ENCODE measurements at regions not wholly inside any gene's neighbourhood (a gene's known extent, or its start where the extent isn't known, plus 50 kb on each side); places are given as distances from the start of the nearest gene placed in this dataset.

DNA sequence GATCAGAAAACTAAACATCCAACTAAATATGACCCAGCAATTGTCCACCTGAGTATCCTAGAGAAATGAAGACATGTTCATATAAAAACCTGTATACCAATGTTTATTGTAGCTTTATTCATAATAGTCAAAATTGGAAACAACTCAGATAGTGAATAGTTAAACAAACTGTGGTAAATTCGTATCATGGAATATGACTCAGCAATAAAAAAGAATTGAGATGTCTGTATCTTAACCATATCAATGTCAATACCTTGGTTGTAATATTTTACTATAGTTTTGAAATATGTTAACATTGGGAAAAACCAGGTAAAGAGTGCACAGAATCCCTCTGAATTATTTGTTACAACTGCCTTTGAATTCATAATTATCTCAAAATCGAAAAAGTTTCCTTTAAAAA is 159.3 kb upstream of the GAP43 start:
- ChIA-PET POLR2A (no interaction called here), CTCF (interaction anchor here (1.3 to 1.5 kb wide), 2 partner anchors 21 to 26 kb away, joined by 3 to 4 read pairs; no protein-coding TSS in a partner anchor)
- DNase-seq (ENCODE audit: extremely low spot score): no peak
- TF ChIP-seq, protein P1, sequence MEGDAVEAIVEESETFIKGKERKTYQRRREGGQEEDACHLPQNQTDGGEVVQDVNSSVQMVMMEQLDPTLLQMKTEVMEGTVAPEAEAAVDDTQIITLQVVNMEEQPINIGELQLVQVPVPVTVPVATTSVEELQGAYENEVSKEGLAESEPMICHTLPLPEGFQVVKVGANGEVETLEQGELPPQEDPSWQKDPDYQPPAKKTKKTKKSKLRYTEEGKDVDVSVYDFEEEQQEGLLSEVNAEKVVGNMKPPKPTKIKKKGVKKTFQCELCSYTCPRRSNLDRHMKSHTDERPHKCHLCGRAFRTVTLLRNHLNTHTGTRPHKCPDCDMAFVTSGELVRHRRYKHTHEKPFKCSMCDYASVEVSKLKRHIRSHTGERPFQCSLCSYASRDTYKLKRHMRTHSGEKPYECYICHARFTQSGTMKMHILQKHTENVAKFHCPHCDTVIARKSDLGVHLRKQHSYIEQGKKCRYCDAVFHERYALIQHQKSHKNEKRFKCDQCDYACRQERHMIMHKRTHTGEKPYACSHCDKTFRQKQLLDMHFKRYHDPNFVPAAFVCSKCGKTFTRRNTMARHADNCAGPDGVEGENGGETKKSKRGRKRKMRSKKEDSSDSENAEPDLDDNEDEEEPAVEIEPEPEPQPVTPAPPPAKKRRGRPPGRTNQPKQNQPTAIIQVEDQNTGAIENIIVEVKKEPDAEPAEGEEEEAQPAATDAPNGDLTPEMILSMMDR (IDR thresholded peaks at IDR 0.05; ENCODE audit: control extremely low read depth, extremely low read depth, low read depth, missing control alignments): no peak

DNA sequence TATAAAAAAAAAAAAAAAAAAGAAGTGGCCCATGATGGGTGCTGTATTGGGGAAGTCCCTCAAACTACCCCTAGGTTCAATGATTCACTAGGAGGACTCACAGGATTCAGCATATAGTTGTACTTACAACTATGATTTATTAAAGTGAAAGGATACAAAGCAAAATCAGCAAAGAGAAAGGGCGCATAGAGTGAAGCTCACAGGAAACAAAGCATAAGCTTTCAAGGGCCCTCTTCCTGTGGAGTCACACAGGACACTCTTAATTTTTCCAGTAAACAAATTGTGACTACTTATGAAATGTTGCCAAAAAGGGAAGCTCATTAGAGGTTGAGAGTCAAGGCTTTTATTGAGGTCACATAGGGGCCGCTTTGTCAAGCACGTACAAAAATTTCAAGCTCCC is 153.7 kb upstream of the GAP43 start:
- TF ChIP-seq, protein P1 (IDR thresholded peaks at IDR 0.05; ENCODE audit: control extremely low read depth, extremely low read depth, low read depth, missing control alignments): no peak
- ChIA-PET POLR2A (interaction anchor here (0.6 kb wide), 1 partner anchor 449 kb away, joined by 10 read pairs; no protein-coding TSS in a partner anchor), CTCF (interaction anchor here (0.6 kb wide), 1 partner anchor 45 kb away, joined by 3 read pairs; no protein-coding TSS in a partner anchor)
- DNase-seq (ENCODE audit: extremely low spot score): peak; percentile 7

DNA sequence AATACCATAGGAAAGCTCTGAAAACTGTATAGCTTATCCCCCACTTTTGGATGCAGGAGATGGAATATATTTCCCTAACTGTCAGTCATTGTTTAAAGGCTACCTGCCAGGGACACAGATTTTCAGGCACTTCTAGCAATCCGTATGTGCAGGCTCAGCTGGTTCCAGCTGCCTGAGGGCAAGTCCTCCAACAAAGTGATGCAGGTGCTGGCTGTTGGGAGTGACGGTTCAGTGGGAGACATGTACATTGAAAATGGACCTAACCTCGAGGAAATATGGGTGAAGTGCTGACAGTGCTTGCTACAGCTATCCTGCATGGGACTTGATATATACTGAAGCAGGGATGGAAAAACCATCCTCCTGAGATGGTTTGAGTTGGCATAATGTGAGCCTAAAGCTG is 153.1 kb upstream of the GAP43 start:
- TF ChIP-seq, protein P1 (IDR thresholded peaks at IDR 0.05; ENCODE audit: control extremely low read depth, extremely low read depth, low read depth, missing control alignments): no peak
- POLR2A ChIA-PET: interaction anchor here (0.6 kb wide), 1 partner anchor 448 kb away, joined by 10 read pairs; no protein-coding TSS in a partner anchor
- no peak for DNase-seq (ENCODE audit: extremely low spot score)
- CTCF ChIA-PET: interaction anchor here (0.6 kb wide), 1 partner anchor 45 kb away, joined by 3 read pairs; no protein-coding TSS in a partner anchor

DNA sequence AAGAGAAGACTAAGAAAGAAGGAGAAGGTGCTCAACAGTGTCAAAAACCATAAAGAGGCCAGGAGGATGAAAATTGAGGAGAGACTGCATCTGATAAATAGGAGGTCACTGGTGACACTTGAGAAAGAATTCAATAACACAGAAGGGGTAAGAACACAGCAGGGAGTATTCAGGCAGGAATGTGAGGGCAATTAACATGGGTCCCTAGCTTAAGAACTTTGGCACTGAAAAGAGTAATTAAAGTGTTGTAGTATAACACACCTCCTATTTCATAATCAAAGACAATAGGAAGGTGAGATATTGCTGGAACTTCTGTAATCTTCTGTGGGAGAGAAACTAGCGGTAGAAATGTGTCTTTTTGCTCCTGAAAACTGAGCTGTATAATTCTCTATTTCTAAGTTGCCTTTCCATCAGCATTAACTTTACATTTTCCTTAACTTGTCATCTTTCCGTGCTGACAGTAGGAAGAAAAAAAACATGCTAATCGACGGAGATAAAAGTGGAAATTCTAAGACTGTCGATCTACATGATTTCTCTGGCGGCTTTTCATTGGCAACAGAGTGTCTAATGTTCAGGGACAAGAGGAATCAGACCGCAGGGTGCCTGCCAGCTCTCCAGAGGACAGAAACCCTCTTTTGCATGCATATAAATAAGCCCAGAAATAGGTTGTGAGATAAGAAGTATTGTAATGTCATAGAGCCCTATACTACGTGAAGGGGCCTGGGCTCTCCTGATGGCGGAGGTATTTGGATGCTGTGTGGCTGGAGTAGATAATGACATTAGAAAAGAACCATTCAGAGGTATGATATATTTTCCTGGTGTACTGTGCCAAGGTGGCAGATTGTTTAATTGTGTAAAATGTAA is 147.9 kb upstream of the GAP43 start:
- POLR2A ChIA-PET: no interaction called here
- TF ChIP-seq, protein P1 (IDR thresholded peaks at IDR 0.05; ENCODE audit: control extremely low read depth, extremely low read depth, low read depth, missing control alignments): no peak
- CTCF ChIA-PET: no interaction called here
- DNase-seq (ENCODE audit: extremely low spot score): no peak

DNA sequence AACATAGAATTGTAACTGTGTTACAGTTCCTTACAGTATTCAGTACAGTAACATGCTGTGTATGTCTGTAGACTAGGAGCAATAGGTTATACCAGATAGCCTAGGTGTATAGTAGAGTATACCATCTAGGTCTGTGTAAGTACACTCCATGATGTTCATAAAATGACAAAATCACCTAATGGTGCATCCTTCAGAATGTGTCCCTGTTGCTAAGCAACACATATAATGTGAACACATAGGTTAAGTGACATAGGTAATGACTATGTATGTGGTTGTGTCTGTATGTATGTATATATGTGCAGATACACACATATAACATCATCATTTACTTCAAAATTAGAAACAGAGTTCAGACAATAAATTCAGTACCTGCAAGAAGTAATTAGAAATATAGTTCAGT is 146.8 kb upstream of the GAP43 start:
- TF ChIP-seq, protein P1 (IDR thresholded peaks at IDR 0.05; ENCODE audit: control extremely low read depth, extremely low read depth, low read depth, missing control alignments): no peak
- no peak for DNase-seq (ENCODE audit: extremely low spot score)
- CTCF ChIA-PET: no interaction called here
- POLR2A ChIA-PET: no interaction called here

DNA sequence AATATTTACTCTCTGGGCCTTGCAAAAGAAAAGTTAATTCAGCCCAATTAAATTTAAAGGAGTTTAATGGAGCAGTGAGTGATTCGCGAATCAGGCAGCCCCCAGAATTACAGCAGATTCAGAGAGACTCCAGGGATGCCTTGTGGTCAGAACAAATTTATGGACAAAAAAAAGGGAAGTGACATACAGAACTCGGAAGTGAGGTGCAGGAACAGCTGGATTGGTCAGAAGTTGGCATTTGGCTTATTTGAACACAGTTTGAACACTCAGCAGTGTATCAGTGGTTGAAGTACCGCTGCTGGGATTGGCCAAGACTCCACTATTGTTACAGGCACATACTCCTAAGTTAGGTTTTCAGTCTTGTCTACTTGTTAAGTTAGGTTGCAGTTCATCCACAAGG is 145.0 kb upstream of the GAP43 start:
- CTCF ChIA-PET: no interaction called here
- POLR2A ChIA-PET: no interaction called here
- DNase-seq (ENCODE audit: extremely low spot score): no peak
- TF ChIP-seq, protein P1 (IDR thresholded peaks at IDR 0.05; ENCODE audit: control extremely low read depth, extremely low read depth, low read depth, missing control alignments): no peak
